NT2/D1 (cell line): ENCODE measurements at regions not wholly inside any gene's neighbourhood (a gene's known extent, or its start where the extent isn't known, plus 50 kb on each side); places are given as distances from the start of the nearest gene placed in this dataset.

ENCODE experiments used
- DNase-seq: peaks from one replicate; pipeline ENCODE4 v3.0.0-alpha.2; 2011; ENCODE audit warnings: low read depth, low spot score
- H3K27me3 ChIP-seq: 2 replicates; pipeline ENCODE4 v1.6.0; 2011; ENCODE audit warnings: mild to moderate bottlenecking; ENCODE audit not compliant: insufficient read length, insufficient read depth
- H3K36me3 ChIP-seq: 2 replicates; pipeline ENCODE4 v1.6.1; 2011; ENCODE audit warnings: mild to moderate bottlenecking, low read length, mixed read lengths; ENCODE audit not compliant: insufficient read depth, insufficient read length
- H3K4me1 ChIP-seq: 2 replicates; pipeline ENCODE4 v1.5.1; 2011; ENCODE audit not compliant: insufficient read depth, insufficient read length
- H3K4me3 ChIP-seq: 2 replicates; pipeline ENCODE4 v1.5.1; 2011; ENCODE audit warnings: low read depth; ENCODE audit not compliant: insufficient read length
- H3K9ac ChIP-seq: 2 replicates; pipeline ENCODE4 v1.6.0; 2011; ENCODE audit warnings: low read depth; ENCODE audit not compliant: insufficient read length
- H3K9me3 ChIP-seq: 2 replicates; pipeline ENCODE4 v1.5.1; 2011; ENCODE audit warnings: mild to moderate bottlenecking, low read length; ENCODE audit not compliant: insufficient read depth
- SUZ12 ChIP-seq: IDR thresholded peaks from 2 replicates; pipeline ENCODE4 v1.6.1; 2011; ENCODE audit not compliant: insufficient read length, insufficient read depth; ENCODE audit errors: extremely low read depth
- YY1 ChIP-seq: IDR thresholded peaks from 2 replicates; pipeline ENCODE4 v1.6.1; 2011; ENCODE audit not compliant: insufficient read length, insufficient read depth
- ZNF274 ChIP-seq: IDR thresholded peaks from 2 replicates; pipeline ENCODE4 v1.6.1; 2011; ENCODE audit warnings: mild to moderate bottlenecking, low read depth, low read length

GRCh38 chr4:107246761-107247160 lies 210.6 kb upstream of the DKK2 start:
- no peak for DNase-seq
- no peaks in the 10 kb centered on the region for H3K36me3 ChIP-seq
- no peaks in the 10 kb centered on the region for H3K27me3 ChIP-seq
- no peak for TF ChIP-seq ZNF274
- no peak for TF ChIP-seq SUZ12
- no peak for TF ChIP-seq YY1
- no peaks in the 10 kb centered on the region for H3K9me3 ChIP-seq
- no peaks in the 10 kb centered on the region for H3K4me1 ChIP-seq
- no peak overlapping the region for H3K4me3 ChIP-seq
- no peak overlapping the region for H3K9ac ChIP-seq

GRCh38 chr4:107243141-107243781 lies 207.1 kb upstream of the DKK2 start:
- no peaks in the 10 kb centered on the region for H3K9me3 ChIP-seq
- TF ChIP-seq YY1 (no peak), SUZ12 (no peak), ZNF274 (no peak)
- H3K4me1 ChIP-seq, result no peaks in the 10 kb centered on the region

GRCh38 chr4:107220976-107221375 lies 184.9 kb upstream of the DKK2 start:
- no peak overlapping the region for H3K4me3 ChIP-seq
- no peaks in the 10 kb centered on the region for H3K4me1 ChIP-seq
- no peak for DNase-seq
- no peaks in the 10 kb centered on the region for H3K36me3 ChIP-seq
- H3K9ac ChIP-seq, result no peak overlapping the region
- H3K27me3 ChIP-seq, result no peaks in the 10 kb centered on the region
- TF ChIP-seq YY1, result no peak
- TF ChIP-seq SUZ12, result no peak
- no peak for TF ChIP-seq ZNF274
- H3K9me3 ChIP-seq, result no peaks in the 10 kb centered on the region

More at GRCh38 chr4:107243141-107243781, 207.1 kb upstream of the DKK2 start:
- Histone ChIP-seq H3K36me3 (no peaks in the 10 kb centered on the region), H3K4me3 (no peak overlapping the region), H3K9ac (no peak overlapping the region), H3K27me3 (no peaks in the 10 kb centered on the region)
- DNase-seq, result no peak

- Histone ChIP-seq H3K4me3 (no peak overlapping the region), H3K9ac (no peak overlapping the region), H3K9me3 (no peaks in the 10 kb centered on the region), H3K27me3 (no peaks in the 10 kb centered on the region), H3K4me1 (no peaks in the 10 kb centered on the region), H3K36me3 (no peaks in the 10 kb centered on the region)
- DNase-seq, result no peak
- TF ChIP-seq YY1, result no peak
- TF ChIP-seq ZNF274, result no peak
- TF ChIP-seq SUZ12, result no peak
Observed at GRCh38 chr4:107219681-107220080, 183.6 kb upstream of the DKK2 start.

- no peaks in the 10 kb centered on the region for H3K27me3 ChIP-seq
- no peak for DNase-seq
- H3K36me3 ChIP-seq, result no peaks in the 10 kb centered on the region
- H3K9ac ChIP-seq, result no peak overlapping the region
- H3K9me3 ChIP-seq, result no peaks in the 10 kb centered on the region
- TF ChIP-seq YY1, result no peak
- no peak for TF ChIP-seq ZNF274
- no peak for TF ChIP-seq SUZ12
- H3K4me1 ChIP-seq, result no peaks in the 10 kb centered on the region
- H3K4me3 ChIP-seq, result no peak overlapping the region
Observed at GRCh38 chr4:107216379-107216778, 180.3 kb upstream of the DKK2 start.

GRCh38 chr4:107215222-107215621 lies 179.1 kb upstream of the DKK2 start:
- no peak overlapping the region for H3K9ac ChIP-seq

GRCh38 chr4:107213880-107214279 lies 177.8 kb upstream of the DKK2 start:
- H3K9me3 ChIP-seq, result no peaks in the 10 kb centered on the region
- no peak overlapping the region for H3K9ac ChIP-seq
- TF ChIP-seq ZNF274 (no peak), YY1 (no peak), SUZ12 (no peak)
- H3K36me3 ChIP-seq, result no peaks in the 10 kb centered on the region
- no peak overlapping the region for H3K4me3 ChIP-seq
- H3K27me3 ChIP-seq, result no peaks in the 10 kb centered on the region
- H3K4me1 ChIP-seq, result no peaks in the 10 kb centered on the region
- DNase-seq, result no peak

More at GRCh38 chr4:107215222-107215621, 179.1 kb upstream of the DKK2 start:
- H3K9me3 ChIP-seq, result no peaks in the 10 kb centered on the region
- H3K36me3 ChIP-seq, result no peaks in the 10 kb centered on the region
- H3K4me1 ChIP-seq, result no peaks in the 10 kb centered on the region
- TF ChIP-seq SUZ12 (no peak), YY1 (no peak), ZNF274 (no peak)
- H3K27me3 ChIP-seq, result no peaks in the 10 kb centered on the region
- no peak for DNase-seq
- no peak overlapping the region for H3K4me3 ChIP-seq

GRCh38 chr4:107213410-107213809 lies 177.3 kb upstream of the DKK2 start:
- H3K9ac ChIP-seq, result no peak overlapping the region
- H3K27me3 ChIP-seq, result no peaks in the 10 kb centered on the region
- no peaks in the 10 kb centered on the region for H3K9me3 ChIP-seq
- H3K4me1 ChIP-seq, result no peaks in the 10 kb centered on the region
- no peaks in the 10 kb centered on the region for H3K36me3 ChIP-seq
- no peak overlapping the region for H3K4me3 ChIP-seq
- no peak for TF ChIP-seq YY1
- no peak for DNase-seq
